Fibroblast of lung (primary cell): ENCODE measurements at regions not wholly inside any gene's neighbourhood (a gene's known extent, or its start where the extent isn't known, plus 50 kb on each side); places are given as distances from the start of the nearest gene placed in this dataset.

ENCODE experiments used
- CTCF ChIP-seq, 2 donors: IDR thresholded peaks in 1 of 2; conservative IDR thresholded peaks in 1 of 2; 1 replicate in 1 of 2; 2 replicates in 1 of 2; pipeline ENCODE4 v1.5.1; 2011 to 2012; ENCODE audit warnings: low read length in 2 of 2, control low read depth in 1 of 2, inconsistent platforms in 1 of 2, low read depth in 1 of 2, mild to moderate bottlenecking in 1 of 2
- EZH2 ChIP-seq: IDR thresholded peaks from 2 replicates; pipeline ENCODE4 v1.5.1; 2012; ENCODE audit warnings: low read length, control low read depth, mild to moderate bottlenecking; ENCODE audit errors: missing control alignments

- TF ChIP-seq CTCF (conservative IDR thresholded peaks at IDR 0.05 in 1 of 2, IDR thresholded peaks at IDR 0.05 in 1 of 2; ENCODE audit: low read depth in 1 of 2, low read length in 2 of 2) = no peak
- no peak for TF ChIP-seq EZH2
Measured at GRCh38 chr11:119985551-119985950, 152.4 kb downstream of the TRIM29 start.
